Ishikawa (cell line): ENCODE measurements at regions not wholly inside any gene's neighbourhood (a gene's known extent, or its start where the extent isn't known, plus 50 kb on each side); places are given as distances from the start of the nearest gene placed in this dataset.

Experiments used
- CEBPB ChIP-seq: IDR thresholded peaks from 2 replicates; pipeline ENCODE4 v1.6.1; 2012
- CREB1 ChIP-seq: IDR thresholded peaks from 2 replicates; pipeline ENCODE4 v1.6.1; 2012; ENCODE audit warnings: low read depth
- EGR1 ChIP-seq: IDR thresholded peaks from 2 replicates; pipeline ENCODE4 v1.6.1; 2012
- EP300 ChIP-seq: IDR thresholded peaks from 2 replicates; pipeline ENCODE4 v1.6.1; 2012; ENCODE audit warnings: borderline replicate concordance
- FOXM1 ChIP-seq: IDR thresholded peaks from 2 replicates; pipeline ENCODE4 v1.6.1; 2012; ENCODE audit warnings: low read depth, borderline replicate concordance
- NFIC ChIP-seq: IDR thresholded peaks from 2 replicates; pipeline ENCODE4 v1.6.1; 2012
- RAD21 ChIP-seq: IDR thresholded peaks from 2 replicates; pipeline ENCODE4 v1.6.1; 2012; ENCODE audit warnings: low read depth
- REST ChIP-seq: IDR thresholded peaks from 2 replicates; pipeline ENCODE4 v1.6.1; 2012; ENCODE audit warnings: low read depth, mild to moderate bottlenecking
- TAF1 ChIP-seq: IDR thresholded peaks from 2 replicates; pipeline ENCODE4 v1.6.1; 2012; ENCODE audit warnings: low read depth, mild to moderate bottlenecking
- TCF12 ChIP-seq: IDR thresholded peaks from 2 replicates; pipeline ENCODE4 v1.6.1; 2012; ENCODE audit warnings: low read depth
- TEAD4 ChIP-seq: IDR thresholded peaks from 2 replicates; pipeline ENCODE4 v1.6.1; 2012
- YY1 ChIP-seq: IDR thresholded peaks from 2 replicates; pipeline ENCODE4 v1.6.1; 2012; ENCODE audit warnings: low read depth
- ZBTB7A ChIP-seq: IDR thresholded peaks from 2 replicates; pipeline ENCODE4 v1.6.1; 2012; ENCODE audit warnings: low read depth
- TF ChIP-seq, protein P1 (sequence below): IDR thresholded peaks from 2 replicates; pipeline ENCODE4 v1.6.1; 2012
- TF ChIP-seq, protein P2 (sequence below): IDR thresholded peaks from 2 replicates; pipeline ENCODE4 v1.6.1; 2012

DNA sequence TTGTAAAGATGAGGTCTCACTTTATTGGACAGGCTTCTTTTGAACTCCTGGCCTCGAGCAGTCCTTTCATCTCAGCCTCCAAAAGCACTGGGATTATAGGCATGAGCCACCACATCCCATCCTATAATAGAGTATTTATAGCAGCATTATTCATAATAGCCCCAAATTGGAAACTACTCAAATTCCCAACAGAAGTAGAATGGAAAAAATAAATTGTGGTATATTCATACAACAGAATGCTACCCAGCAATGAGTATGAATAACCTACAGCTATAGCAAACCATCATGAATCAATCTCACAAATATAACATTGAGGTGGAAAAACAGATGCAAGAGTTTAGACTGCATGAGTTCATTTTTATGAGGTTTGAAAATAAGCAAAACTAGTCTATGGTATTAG lies 84.8 kb upstream of the BTBD3 start:
- TF ChIP-seq, protein P1, sequence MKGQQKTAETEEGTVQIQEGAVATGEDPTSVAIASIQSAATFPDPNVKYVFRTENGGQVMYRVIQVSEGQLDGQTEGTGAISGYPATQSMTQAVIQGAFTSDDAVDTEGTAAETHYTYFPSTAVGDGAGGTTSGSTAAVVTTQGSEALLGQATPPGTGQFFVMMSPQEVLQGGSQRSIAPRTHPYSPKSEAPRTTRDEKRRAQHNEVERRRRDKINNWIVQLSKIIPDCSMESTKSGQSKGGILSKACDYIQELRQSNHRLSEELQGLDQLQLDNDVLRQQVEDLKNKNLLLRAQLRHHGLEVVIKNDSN = no peak
- TF ChIP-seq REST (no peak), TCF12 (no peak), RAD21 (no peak), TAF1 (no peak), EP300 (no peak)

GRCh38 chr20:11833825-11834224 lies 83.9 kb upstream of the BTBD3 start:
- TF ChIP-seq RAD21 (no peak), EP300 (no peak)

DNA sequence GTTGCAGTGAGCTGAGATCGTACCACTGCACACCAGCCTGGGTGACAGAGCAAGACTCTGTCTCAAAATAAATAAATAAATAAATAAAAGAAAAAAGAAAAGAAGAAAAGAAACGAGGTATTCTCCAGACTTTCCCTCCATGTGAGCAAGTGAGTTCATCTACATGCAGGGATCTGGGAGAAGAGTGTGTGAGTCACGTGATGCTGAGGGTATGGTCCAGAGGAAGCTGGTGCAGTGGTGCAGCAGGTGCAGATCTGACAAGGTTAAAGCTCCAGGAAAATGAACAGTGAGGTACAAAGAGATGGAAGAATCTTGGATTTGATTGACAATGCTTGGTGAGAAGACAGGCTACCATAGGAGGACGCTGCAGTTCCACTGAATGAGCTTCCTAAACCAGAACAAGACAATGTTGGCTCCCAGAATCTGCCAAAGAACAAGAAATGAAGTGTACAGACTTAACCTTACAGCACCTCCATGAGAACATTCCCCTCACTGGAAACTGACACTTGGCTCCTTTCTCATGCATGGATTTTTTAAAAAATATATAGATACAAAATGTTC lies 79.5 kb upstream of the BTBD3 start:
- peak; percentile 40 for TF ChIP-seq RAD21
- no peak for TF ChIP-seq TEAD4

DNA sequence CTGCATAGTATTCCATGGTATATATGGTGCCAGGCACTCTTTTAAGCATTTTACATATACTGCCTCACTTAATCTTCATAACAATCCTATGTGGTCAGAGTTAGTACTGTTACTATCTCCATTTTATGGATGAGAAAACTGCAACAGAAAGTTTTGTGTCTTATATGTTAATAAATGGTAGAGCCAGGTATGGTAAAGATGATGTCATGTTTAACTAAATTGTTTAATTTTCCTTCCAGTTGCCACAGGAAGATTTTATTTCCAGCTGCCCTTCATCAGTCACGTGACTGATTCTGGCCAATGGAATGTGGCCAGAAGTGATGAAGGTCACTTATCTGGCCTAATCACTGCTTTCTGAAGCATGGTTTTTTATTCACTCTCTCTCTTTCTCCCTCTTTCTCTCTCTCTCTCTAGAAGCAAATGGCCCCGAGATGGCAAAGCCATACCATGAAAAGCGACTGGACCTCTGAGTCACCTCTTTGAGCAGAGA lies 75.7 kb upstream of the BTBD3 start:
- TF ChIP-seq, protein P1 = 0 out of 2 replicates have a peak, but pooled peaks have one; percentile 15
- TF ChIP-seq TEAD4 (no peak), CEBPB (no peak), ZBTB7A (no peak), EP300 (no peak)

DNA sequence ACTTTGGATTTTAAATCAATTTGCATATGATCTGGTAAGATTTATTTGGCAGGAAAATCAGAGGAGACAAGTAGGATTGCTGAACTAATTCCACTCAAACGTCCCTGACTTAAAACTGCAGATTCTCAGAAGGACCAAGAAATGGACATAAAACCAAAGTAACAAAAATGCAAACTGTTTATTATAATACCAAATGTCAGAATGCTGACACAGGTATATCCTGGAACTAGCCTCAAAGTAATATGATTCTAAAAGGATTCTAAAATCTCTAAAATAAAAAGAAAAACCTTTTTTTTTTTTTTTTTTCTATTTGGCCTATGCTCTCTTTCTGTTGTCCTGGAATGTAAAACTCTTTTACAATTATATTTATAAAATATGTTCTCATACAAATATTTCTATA lies 74.4 kb upstream of the BTBD3 start:
- no peak for TF ChIP-seq TAF1
- TF ChIP-seq ZBTB7A = no peak
- no peak for TF ChIP-seq YY1
- no peak for TF ChIP-seq EP300
- TF ChIP-seq, protein P2, sequence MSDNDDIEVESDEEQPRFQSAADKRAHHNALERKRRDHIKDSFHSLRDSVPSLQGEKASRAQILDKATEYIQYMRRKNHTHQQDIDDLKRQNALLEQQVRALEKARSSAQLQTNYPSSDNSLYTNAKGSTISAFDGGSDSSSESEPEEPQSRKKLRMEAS = no peak
- no peak for TF ChIP-seq FOXM1
- no peak for TF ChIP-seq NFIC
- TF ChIP-seq TCF12 = no peak
- no peak for TF ChIP-seq RAD21
- TF ChIP-seq CREB1 = no peak
- no peak for TF ChIP-seq EGR1
- no peak for TF ChIP-seq CEBPB
- TF ChIP-seq, protein P1 = no peak
- TF ChIP-seq REST = no peak
- TF ChIP-seq TEAD4 = no peak

DNA sequence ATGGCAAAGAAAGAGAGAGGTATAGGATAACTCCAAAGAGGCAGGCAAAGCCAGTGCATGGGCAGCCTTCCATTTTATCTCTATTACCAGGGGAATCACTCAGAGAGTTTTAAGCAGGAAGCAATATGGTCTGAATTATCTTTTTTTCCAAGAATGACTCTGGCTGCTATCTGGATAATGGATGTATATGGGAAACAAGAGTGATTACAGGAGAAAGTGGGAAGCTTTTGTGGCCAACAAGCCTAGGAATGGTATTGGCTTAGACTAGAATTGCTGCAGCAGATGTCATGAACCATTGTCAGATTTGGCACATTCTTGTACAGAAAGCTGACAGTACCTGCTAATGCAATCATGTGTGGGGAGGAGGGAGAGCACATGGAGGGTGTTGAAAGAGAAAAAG lies 73.0 kb upstream of the BTBD3 start:
- TF ChIP-seq FOXM1 = no peak
- TF ChIP-seq NFIC = no peak
- no peak for TF ChIP-seq CREB1
- TF ChIP-seq YY1 = no peak
- TF ChIP-seq ZBTB7A = no peak
- no peak for TF ChIP-seq REST
- no peak for TF ChIP-seq TCF12
- TF ChIP-seq TEAD4 = no peak
- TF ChIP-seq, protein P1 = no peak
